CD14-positive monocyte (primary cell): ENCODE measurements at regions not wholly inside any gene's neighbourhood (a gene's known extent, or its start where the extent isn't known, plus 50 kb on each side); places are given as distances from the start of the nearest gene placed in this dataset.

Experiments
- DNase-seq, 3 donors: peaks; one replicate each; pipeline ENCODE4 v3.0.0-alpha.2; 2011 to 2022
- H2AFZ ChIP-seq: 2 replicates; pipeline ENCODE4 v1.6.0; 2012; ENCODE audit warnings: mild to moderate bottlenecking, low read depth, low read length, inconsistent platforms; ENCODE audit not compliant: insufficient read depth, poor library complexity, severe bottlenecking
- H3K27ac ChIP-seq, 2 donors: 1 replicate in 1 of 2; 2 replicates in 1 of 2; pipeline ENCODE4 v1.5.1; 2012 to 2013; ENCODE audit warnings: low read length in 2 of 2, control low read depth in 1 of 2, inconsistent platforms in 1 of 2, low read depth in 1 of 2, mild to moderate bottlenecking in 1 of 2
- H3K27me3 ChIP-seq, 2 donors: one replicate each; pipeline versions ENCODE4 v1.6.0 to v1.6.1; 2011 to 2013; ENCODE audit warnings: low read length in 2 of 2; ENCODE audit not compliant: control insufficient read depth in 2 of 2, insufficient read depth in 2 of 2
- H3K36me3 ChIP-seq, 2 donors: replicated peaks in 1 of 2; 1 replicate in 1 of 2; 2 replicates in 1 of 2; pipeline versions ENCODE4 v1.5.1 to v1.6.1; 2012 to 2013; ENCODE audit warnings: low read length in 2 of 2, control low read depth in 1 of 2, inconsistent platforms in 1 of 2, mild to moderate bottlenecking in 1 of 2; ENCODE audit not compliant: insufficient read depth in 2 of 2, control insufficient read depth in 1 of 2
- H3K4me1 ChIP-seq, 2 donors: 1 replicate in 1 of 2; 2 replicates in 1 of 2; pipeline versions ENCODE4 v1.5.1 to v1.6.1; 2012 to 2013; ENCODE audit warnings: low read length in 2 of 2, control low read depth in 1 of 2, inconsistent platforms in 1 of 2, mild to moderate bottlenecking in 1 of 2, moderate library complexity in 1 of 2; ENCODE audit not compliant: insufficient read depth in 2 of 2, control insufficient read depth in 1 of 2
- H3K4me2 ChIP-seq: replicated peaks from 2 replicates; pipeline ENCODE3; 2012; ENCODE audit warnings: low read length, moderate library complexity, mild to moderate bottlenecking; ENCODE audit not compliant: poor library complexity, severe bottlenecking; ENCODE audit errors: extremely low read depth
- H3K4me3 ChIP-seq, 3 experiments: fragments of 200-600 bp in 1 of 3; sonication (generic) in 1 of 3; replicated peaks in 1 of 3; 1 replicate in 2 of 3; 2 replicates in 1 of 3; pipeline ENCODE4 v1.5.1; 2011 to 2013; ENCODE audit warnings: low read length in 3 of 3, mild to moderate bottlenecking in 3 of 3, control low read depth in 2 of 3, low read depth in 2 of 3, inconsistent platforms in 1 of 3, moderate library complexity in 1 of 3
- H3K79me2 ChIP-seq: 2 replicates; pipeline ENCODE4 v1.6.0; 2012; ENCODE audit warnings: mild to moderate bottlenecking, control low read depth, inconsistent platforms, low read length, moderate library complexity; ENCODE audit not compliant: insufficient read depth
- H3K9ac ChIP-seq: 2 replicates; pipeline ENCODE4 v1.6.0; 2017; ENCODE audit warnings: low read length, mild to moderate bottlenecking; ENCODE audit not compliant: insufficient read depth, poor library complexity, severe bottlenecking
- H3K9me3 ChIP-seq, 2 donors: replicated peaks in 1 of 2; 1 replicate in 1 of 2; 2 replicates in 1 of 2; pipeline versions ENCODE4 v1.5.1 to v1.6.1; 2012 to 2013; ENCODE audit warnings: low read length in 2 of 2, control low read depth in 1 of 2; ENCODE audit not compliant: control insufficient read depth in 1 of 2, insufficient read depth in 1 of 2
- H4K20me1 ChIP-seq: 2 replicates; pipeline ENCODE4 v1.6.0; 2012; ENCODE audit warnings: mild to moderate bottlenecking, low read length, control low read depth, moderate library complexity; ENCODE audit not compliant: insufficient read depth
- H3K27ac Mint-ChIP-seq, 7 donors: one replicate each; pipeline ENCODE4 v1.8.0; 2020; ENCODE audit warnings: mild to moderate bottlenecking in 7 of 7, mixed read lengths in 7 of 7, moderate library complexity in 6 of 7, inconsistent platforms in 2 of 7
- H3K27me3 Mint-ChIP-seq, 3 donors: one replicate each; pipeline ENCODE4 v1.8.0; 2021 to 2022; ENCODE audit warnings: low read depth in 3 of 3, mild to moderate bottlenecking in 3 of 3, mixed read lengths in 3 of 3, moderate library complexity in 3 of 3, inconsistent platforms in 1 of 3
- H3K36me3 Mint-ChIP-seq, 2 donors: one replicate each; pipeline ENCODE4 v1.8.0; 2020; ENCODE audit warnings: mixed read lengths in 2 of 2, inconsistent platforms in 1 of 2, mild to moderate bottlenecking in 1 of 2
- H3K4me1 Mint-ChIP-seq: one replicate; pipeline ENCODE4 v1.8.0; 2020; ENCODE audit warnings: mild to moderate bottlenecking, mixed read lengths
- H3K4me3 Mint-ChIP-seq, 2 donors: one replicate each; pipeline ENCODE4 v1.8.0; 2020; ENCODE audit warnings: mild to moderate bottlenecking in 2 of 2, mixed read lengths in 2 of 2, moderate library complexity in 1 of 2
- H3K9me3 Mint-ChIP-seq, 7 donors: one replicate each; pipeline ENCODE4 v1.8.0; 2020 to 2022; ENCODE audit warnings: mixed read lengths in 7 of 7, mild to moderate bottlenecking in 6 of 7, moderate library complexity in 6 of 7, inconsistent platforms in 2 of 7
- WGBS: methylation state at CpG from one replicate; pipeline ENCODE4 v1.1.5; 2013; ENCODE audit warnings: missing lambda C conversion rate; ENCODE audit not compliant: insufficient coverage; 5-methylcytosine and 5-hydroxymethylcytosine counted together
- intact Hi-C, 2 donors: fragments of 100-400 bp; cut with micrococcal nuclease; formaldehyde crosslinking; loops; one replicate each; pipeline versions ENCODE4 v1.15.0 to v1.15.1; 2023
- TF ChIP-seq, protein P1 (sequence below): fragments of 200-600 bp; IDR thresholded peaks from one replicate; pipeline ENCODE4 v1.8.0; 2022; ENCODE audit warnings: antibody characterized with exemption, mild to moderate bottlenecking

DNA sequence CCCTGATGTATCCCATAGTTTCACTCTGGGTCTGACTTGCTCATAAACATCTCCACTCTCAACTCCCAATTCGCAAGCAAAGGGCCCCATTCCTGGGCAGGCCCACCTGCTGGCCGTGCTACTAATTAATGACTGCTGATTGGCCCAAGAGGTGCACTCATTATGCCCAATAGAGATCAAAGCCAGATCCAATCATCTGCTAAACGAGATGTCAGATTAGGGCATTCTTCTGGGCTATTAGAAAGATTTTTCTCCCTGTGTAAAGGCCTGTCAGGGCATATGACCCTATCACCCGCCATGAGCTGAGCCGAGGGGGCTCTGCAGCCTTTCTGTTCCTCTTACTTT, 103.4 kb upstream of the HAAO start:
- intact Hi-C loops = no loop called here
- Mint-ChIP-seq H3K36me3 (no peaks in the 10 kb centered on the region), H3K9me3 (peaks cover 0 to 11% (median 4%) of the 10 kb centered on the region in 7 donors), H3K27ac (no peak overlapping the region), H3K4me3 (no peak overlapping the region), H3K4me1 (peaks cover 4% of the 10 kb centered on the region), H3K27me3 (peaks cover 0 to 8% (median 0%) of the 10 kb centered on the region in 3 donors)
- H3K9ac ChIP-seq = no peak overlapping the region
- no peaks in the 10 kb centered on the region for H3K4me1 ChIP-seq
- no peak overlapping the region for H3K4me3 ChIP-seq
- no peak overlapping the region for H3K4me2 ChIP-seq
- H2AFZ ChIP-seq = no peak overlapping the region
- no peaks in the 10 kb centered on the region for H3K27me3 ChIP-seq
- H3K27ac ChIP-seq = no peak overlapping the region
- 98% methylated on average over 5 of the region's 5 CpGs for WGBS
- DNase-seq = no peak
- peaks cover under 1 to 2% of the 10 kb centered on the region in 2 donors for H3K9me3 ChIP-seq
- no peaks in the 10 kb centered on the region for H3K36me3 ChIP-seq
- H3K79me2 ChIP-seq = no peaks in the 10 kb centered on the region
- TF ChIP-seq, protein P1, sequence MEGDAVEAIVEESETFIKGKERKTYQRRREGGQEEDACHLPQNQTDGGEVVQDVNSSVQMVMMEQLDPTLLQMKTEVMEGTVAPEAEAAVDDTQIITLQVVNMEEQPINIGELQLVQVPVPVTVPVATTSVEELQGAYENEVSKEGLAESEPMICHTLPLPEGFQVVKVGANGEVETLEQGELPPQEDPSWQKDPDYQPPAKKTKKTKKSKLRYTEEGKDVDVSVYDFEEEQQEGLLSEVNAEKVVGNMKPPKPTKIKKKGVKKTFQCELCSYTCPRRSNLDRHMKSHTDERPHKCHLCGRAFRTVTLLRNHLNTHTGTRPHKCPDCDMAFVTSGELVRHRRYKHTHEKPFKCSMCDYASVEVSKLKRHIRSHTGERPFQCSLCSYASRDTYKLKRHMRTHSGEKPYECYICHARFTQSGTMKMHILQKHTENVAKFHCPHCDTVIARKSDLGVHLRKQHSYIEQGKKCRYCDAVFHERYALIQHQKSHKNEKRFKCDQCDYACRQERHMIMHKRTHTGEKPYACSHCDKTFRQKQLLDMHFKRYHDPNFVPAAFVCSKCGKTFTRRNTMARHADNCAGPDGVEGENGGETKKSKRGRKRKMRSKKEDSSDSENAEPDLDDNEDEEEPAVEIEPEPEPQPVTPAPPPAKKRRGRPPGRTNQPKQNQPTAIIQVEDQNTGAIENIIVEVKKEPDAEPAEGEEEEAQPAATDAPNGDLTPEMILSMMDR = no peak
- no peaks in the 10 kb centered on the region for H4K20me1 ChIP-seq

DNA sequence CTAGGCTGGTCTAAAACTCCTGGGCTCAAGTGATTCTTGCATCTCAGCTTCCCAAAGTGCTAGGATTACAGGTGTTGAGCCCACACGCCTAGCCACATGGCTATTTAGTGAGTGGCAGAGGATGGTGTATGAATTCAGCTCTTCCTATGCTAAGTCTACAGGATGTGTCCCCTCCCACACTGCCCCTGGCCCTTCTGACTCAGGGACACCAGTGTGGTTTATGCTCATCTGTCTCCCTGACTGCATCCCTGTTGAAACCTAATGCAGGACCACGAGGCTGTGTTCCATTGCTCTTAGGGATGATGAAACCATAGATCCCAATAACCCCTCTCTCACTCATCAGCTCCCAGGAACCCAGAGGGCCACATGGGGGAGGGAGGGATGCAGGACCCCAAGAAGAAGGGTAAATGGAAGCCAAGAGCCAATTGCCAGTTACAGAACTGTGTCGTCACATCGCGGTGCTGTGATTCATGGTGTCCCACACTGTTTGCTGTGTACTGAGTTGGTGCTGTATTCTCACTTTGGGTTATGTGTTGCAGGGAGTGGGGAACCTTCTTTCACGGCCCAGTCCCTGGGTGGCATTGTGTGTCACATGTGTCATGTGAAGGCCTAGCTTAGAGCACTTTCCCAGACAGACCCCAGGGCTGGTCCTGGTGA, 102.9 kb upstream of the HAAO start:
- 96% methylated on average over 3 of the region's 6 CpGs for WGBS
- H3K27ac ChIP-seq = no peak overlapping the region
- peaks cover 0 to 16% (median 8%) of the 10 kb centered on the region in 7 donors for H3K9me3 Mint-ChIP-seq
- H3K27me3 ChIP-seq = no peaks in the 10 kb centered on the region
- no peak overlapping the region for H3K4me2 ChIP-seq
- H3K9me3 ChIP-seq = peaks cover 5 to 7% of the 10 kb centered on the region in 2 donors
- TF ChIP-seq, protein P1 = no peak
- H3K9ac ChIP-seq = no peak overlapping the region
- no peaks in the 10 kb centered on the region for H3K4me1 ChIP-seq
- no peak overlapping the region for H3K4me3 ChIP-seq
- no peaks in the 10 kb centered on the region for H4K20me1 ChIP-seq
- H3K27ac Mint-ChIP-seq = peak overlapping the region in 1 of 7 donors; percentile 63
- intact Hi-C loops = no loop called here
- peaks cover 4% of the 10 kb centered on the region for H3K4me1 Mint-ChIP-seq
- no peak overlapping the region for H3K4me3 Mint-ChIP-seq
- H3K36me3 Mint-ChIP-seq = no peaks in the 10 kb centered on the region
- H3K27me3 Mint-ChIP-seq = peaks cover 0 to 8% (median 0%) of the 10 kb centered on the region in 3 donors
- no peaks in the 10 kb centered on the region for H3K79me2 ChIP-seq
- no peaks in the 10 kb centered on the region for H3K36me3 ChIP-seq
- no peak overlapping the region for H2AFZ ChIP-seq
- DNase-seq = no peak
